ENCODE measurements at regions not wholly inside any gene's neighbourhood (a gene's known extent, or its start where the extent isn't known, plus 50 kb on each side); places are given as distances from the start of the nearest gene placed in this dataset.

DNA sequence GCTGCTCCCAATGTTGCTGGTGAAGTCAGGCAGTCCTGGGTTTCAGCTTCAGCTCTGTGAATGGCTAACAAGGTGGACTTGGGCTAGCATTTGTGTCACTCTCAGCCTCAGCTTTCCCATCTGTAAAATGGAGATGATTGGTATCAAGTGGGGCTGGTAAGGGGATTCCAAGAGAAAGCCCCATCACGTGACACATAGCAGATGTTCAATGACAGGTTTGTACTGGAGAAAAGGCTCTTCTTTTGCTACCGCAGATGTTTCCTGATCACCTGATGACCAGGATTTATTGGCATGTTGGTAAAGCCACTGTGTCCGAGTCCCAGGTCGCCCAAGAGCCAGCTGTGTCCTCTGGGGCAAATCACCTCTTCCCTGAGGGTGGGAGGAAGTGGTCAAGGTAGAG, 335.0 kb downstream of the MATN1 start:
- H3K27me3 ChIP-seq (ENCODE audit: control insufficient read depth, extremely low read depth, insufficient read depth, low read length), result peaks cover 2% of the 10 kb centered on the region

GRCh38 chr1:30386156-30386926, 337.0 kb downstream of the MATN1 start:
- TF ChIP-seq, protein P1, sequence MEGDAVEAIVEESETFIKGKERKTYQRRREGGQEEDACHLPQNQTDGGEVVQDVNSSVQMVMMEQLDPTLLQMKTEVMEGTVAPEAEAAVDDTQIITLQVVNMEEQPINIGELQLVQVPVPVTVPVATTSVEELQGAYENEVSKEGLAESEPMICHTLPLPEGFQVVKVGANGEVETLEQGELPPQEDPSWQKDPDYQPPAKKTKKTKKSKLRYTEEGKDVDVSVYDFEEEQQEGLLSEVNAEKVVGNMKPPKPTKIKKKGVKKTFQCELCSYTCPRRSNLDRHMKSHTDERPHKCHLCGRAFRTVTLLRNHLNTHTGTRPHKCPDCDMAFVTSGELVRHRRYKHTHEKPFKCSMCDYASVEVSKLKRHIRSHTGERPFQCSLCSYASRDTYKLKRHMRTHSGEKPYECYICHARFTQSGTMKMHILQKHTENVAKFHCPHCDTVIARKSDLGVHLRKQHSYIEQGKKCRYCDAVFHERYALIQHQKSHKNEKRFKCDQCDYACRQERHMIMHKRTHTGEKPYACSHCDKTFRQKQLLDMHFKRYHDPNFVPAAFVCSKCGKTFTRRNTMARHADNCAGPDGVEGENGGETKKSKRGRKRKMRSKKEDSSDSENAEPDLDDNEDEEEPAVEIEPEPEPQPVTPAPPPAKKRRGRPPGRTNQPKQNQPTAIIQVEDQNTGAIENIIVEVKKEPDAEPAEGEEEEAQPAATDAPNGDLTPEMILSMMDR (optimal IDR thresholded peaks at IDR 0.05 in 1 of 3, IDR thresholded peaks at IDR 0.05 in 1 of 3, conservative IDR thresholded peaks at IDR 0.05 in 1 of 3; ENCODE audit: extremely low read depth in 1 of 3, insufficient read depth in 2 of 3, low read length in 3 of 3), result no peak
- no peak for TF ChIP-seq EZH2 (IDR thresholded peaks at IDR 0.05; ENCODE audit: low read length)
- H3K36me3 ChIP-seq (ENCODE audit: control insufficient read depth in 2 of 2, extremely low read depth in 1 of 2, insufficient read depth in 2 of 2, low read length in 2 of 2), result no peaks in the 10 kb centered on the region
- no peaks in the 10 kb centered on the region for H4K20me1 ChIP-seq (ENCODE audit: control insufficient read depth, extremely low read depth, insufficient read depth, low read length)
- H3K27ac ChIP-seq (ENCODE audit: control insufficient read depth, insufficient read depth, low read length), result no peak overlapping the region
- H3K27me3 ChIP-seq (ENCODE audit: control insufficient read depth, extremely low read depth, insufficient read depth, low read length), result peaks cover 2% of the 10 kb centered on the region
- dilution Hi-C loops (cut with MboI; ENCODE audit: extremely low pct_ligation_motif_present, low sequenced_read_pairs), result no loop called here
- peaks cover 10% of the 10 kb centered on the region for H3K4me1 ChIP-seq (ENCODE audit: control insufficient read depth, extremely low read depth, insufficient read depth, low read length)
- FAIRE-seq, result no peak
- H3K9me1 ChIP-seq (ENCODE audit: control insufficient read depth, extremely low read depth, insufficient read depth, low read length), result no peaks in the 10 kb centered on the region
- H3K9me3 ChIP-seq (ENCODE audit: control insufficient read depth, low read depth, low read length), result no peaks in the 10 kb centered on the region
- no peak overlapping the region for H3K4me2 ChIP-seq (ENCODE audit: control insufficient read depth, extremely low read depth, insufficient read depth, low read depth, low read length)
- H3K9ac ChIP-seq (ENCODE audit: control insufficient read depth, extremely low read depth, insufficient read depth, low read length), result no peak overlapping the region
- no peak for DNase-seq (ENCODE audit: low read depth, low spot score)
- H2AFZ ChIP-seq (ENCODE audit: control insufficient read depth, low read length), result no peak overlapping the region
- no peak overlapping the region for H3K4me3 ChIP-seq (ENCODE audit: control insufficient read depth in 2 of 3, extremely low read depth in 1 of 3, insufficient read depth in 2 of 3, low read depth in 1 of 3, low read length in 3 of 3)
- no peaks in the 10 kb centered on the region for H3K79me2 ChIP-seq (ENCODE audit: control insufficient read depth, insufficient read depth, low read length)

More for the DNA sequence above, 335.0 kb downstream of the MATN1 start:
- Histone ChIP-seq H4K20me1 (ENCODE audit: control insufficient read depth, extremely low read depth, insufficient read depth, low read length) (no peaks in the 10 kb centered on the region), H3K79me2 (ENCODE audit: control insufficient read depth, insufficient read depth, low read length) (no peaks in the 10 kb centered on the region), H2AFZ (ENCODE audit: control insufficient read depth, low read length) (no peak overlapping the region), H3K9me3 (ENCODE audit: control insufficient read depth, low read depth, low read length) (no peaks in the 10 kb centered on the region), H3K4me2 (ENCODE audit: control insufficient read depth, extremely low read depth, insufficient read depth, low read depth, low read length) (no peak overlapping the region), H3K4me3 (ENCODE audit: control insufficient read depth in 2 of 3, extremely low read depth in 1 of 3, insufficient read depth in 2 of 3, low read depth in 1 of 3, low read length in 3 of 3) (no peak overlapping the region), H3K4me1 (ENCODE audit: control insufficient read depth, extremely low read depth, insufficient read depth, low read length) (peaks cover 3% of the 10 kb centered on the region), H3K36me3 (ENCODE audit: control insufficient read depth in 2 of 2, extremely low read depth in 1 of 2, insufficient read depth in 2 of 2, low read length in 2 of 2) (no peaks in the 10 kb centered on the region), H3K9me1 (ENCODE audit: control insufficient read depth, extremely low read depth, insufficient read depth, low read length) (no peaks in the 10 kb centered on the region), H3K27ac (ENCODE audit: control insufficient read depth, insufficient read depth, low read length) (no peak overlapping the region), H3K9ac (ENCODE audit: control insufficient read depth, extremely low read depth, insufficient read depth, low read length) (no peak overlapping the region)
- no peak for FAIRE-seq
- dilution Hi-C loops (cut with MboI; ENCODE audit: extremely low pct_ligation_motif_present, low sequenced_read_pairs), result no loop called here
- TF ChIP-seq, protein P1 (optimal IDR thresholded peaks at IDR 0.05 in 1 of 3, IDR thresholded peaks at IDR 0.05 in 1 of 3, conservative IDR thresholded peaks at IDR 0.05 in 1 of 3; ENCODE audit: extremely low read depth in 1 of 3, insufficient read depth in 2 of 3, low read length in 3 of 3), result no peak
- TF ChIP-seq EZH2 (IDR thresholded peaks at IDR 0.05; ENCODE audit: low read length), result no peak
- no peak for DNase-seq (ENCODE audit: low read depth, low spot score)

Data from keratinocyte (primary cell).